HepG2 (cell line): ENCODE measurements at regions not wholly inside any gene's neighbourhood (a gene's known extent, or its start where the extent isn't known, plus 50 kb on each side); places are given as distances from the start of the nearest gene placed in this dataset.

Experiments
- ATAC-seq: fragments of 200-7000 bp; cut with Tn5 transposase; 3 replicates; pipeline ENCODE4 v1.9.1; 2020; ENCODE audit warnings: mild to moderate bottlenecking, moderate library complexity
- BruUV-seq: library from RNA; stranded (reverse); fragments of 400-500 nt; replicated peaks from 2 replicates; lab custom pipeline; 2021; lab: Mats Ljungman, UMichigan
- CTCF ChIA-PET: fragments of 300-600 bp; formaldehyde crosslinking; extraction: SDS; loops from one replicate; lab custom pipeline; 2021; ENCODE audit warnings: low total read pairs, inconsistent platforms, low intra/inter-chr PET ratio; lab: Yijun Ruan, JAX
- POLR2A ChIA-PET: fragments of 350-600 bp; sonication (Branson Sonifier 250); formaldehyde crosslinking; loops from one replicate; lab custom pipeline; 2020; ENCODE audit warnings: antibody characterized with exemption, inconsistent platforms; lab: Yijun Ruan, JAX
- DNase-seq: peaks from one replicate; pipeline ENCODE4 v3.0.0-alpha.2; 2015; ENCODE audit warnings: low spot score
- FAIRE-seq: peaks from 3 replicates; lab custom pipeline; 2011; peaks lifted over from hg19 to GRCh38; lab: Jason Lieb, UNC
- H2AFZ ChIP-seq: one replicate; pipeline ENCODE4 v1.6.1; 2011; ENCODE audit warnings: low read length, inconsistent platforms
- H3K27ac ChIP-seq: fragments of 300-600 bp; 3 replicates; pipeline ENCODE4 v1.8.0; 2011; ENCODE audit warnings: mixed run types, mild to moderate bottlenecking, mixed read lengths, low read length, inconsistent platforms; ENCODE audit not compliant: insufficient read depth; ENCODE audit errors: extremely low read length
- H3K27me3 ChIP-seq, 2 experiments: fragments of 200-600 bp in 1 of 2; 2 replicates in 1 of 2; 3 replicates in 1 of 2; pipeline versions ENCODE4 v1.6.0 to v1.8.0; 2011; ENCODE audit warnings: low read length in 2 of 2, mild to moderate bottlenecking in 2 of 2, moderate library complexity in 2 of 2, inconsistent platforms in 1 of 2; ENCODE audit not compliant: insufficient read depth in 2 of 2, control insufficient read depth in 1 of 2
- H3K36me3 ChIP-seq, 2 experiments: fragments of 200-600 bp in 1 of 2; replicated peaks in 1 of 2; 2 replicates in 1 of 2; 3 replicates in 1 of 2; pipeline versions ENCODE4 v1.5.1 to v1.8.0; 2011; ENCODE audit warnings: low read length in 2 of 2, inconsistent platforms in 1 of 2; ENCODE audit not compliant: insufficient read depth in 2 of 2, control insufficient read depth in 1 of 2
- H3K4me1 ChIP-seq: 2 replicates; pipeline ENCODE4 v1.5.1; 2012; ENCODE audit warnings: low read length, inconsistent platforms; ENCODE audit not compliant: insufficient read depth
- H3K4me2 ChIP-seq: 2 replicates; pipeline ENCODE4 v1.6.0; 2011; ENCODE audit warnings: low read depth, low read length, inconsistent platforms
- H3K4me3 ChIP-seq, 3 experiments: fragments of 200-600 bp in 1 of 3; sonication (generic), shearing (Covaris generic) in 1 of 3; replicated peaks in 1 of 3; 2 replicates each; pipeline ENCODE4 v1.5.1; 2011 to 2016; ENCODE audit warnings: low read length in 3 of 3, inconsistent platforms in 2 of 3, low read depth in 2 of 3, mild to moderate bottlenecking in 2 of 3, control low read depth in 1 of 3, mixed read lengths in 1 of 3; ENCODE audit not compliant: insufficient read depth in 1 of 3
- H3K79me2 ChIP-seq: one replicate; pipeline ENCODE4 v1.6.1; 2011; ENCODE audit warnings: low read length, inconsistent platforms; ENCODE audit not compliant: insufficient read depth
- H3K9ac ChIP-seq: 2 replicates; pipeline ENCODE4 v1.6.0; 2011; ENCODE audit warnings: mild to moderate bottlenecking, low read depth, low read length, inconsistent platforms; ENCODE audit not compliant: insufficient read depth
- H3K9me3 ChIP-seq: 2 replicates; pipeline ENCODE4 v1.5.1; 2012; ENCODE audit warnings: mild to moderate bottlenecking, low read length
- H4K20me1 ChIP-seq: 2 replicates; pipeline ENCODE4 v1.6.0; 2011; ENCODE audit warnings: inconsistent platforms, mild to moderate bottlenecking, low read length, moderate library complexity; ENCODE audit not compliant: insufficient read depth
- AGO2 ChIP-seq: fragments of 200-400 bp; formaldehyde crosslinking; optimal IDR thresholded peaks from 2 replicates; pipeline ENCODE3; 2017; ENCODE audit warnings: mild to moderate bottlenecking, low read depth, low read length, moderate library complexity
- NCOR1 ChIP-seq: fragments of 200-600 bp; sonication (generic); IDR thresholded peaks from 2 replicates; pipeline ENCODE4 v1.7.0; 2017; ENCODE audit warnings: antibody characterized with exemption, low read length, borderline replicate concordance
- TARDBP ChIP-seq: sonication (generic); formaldehyde crosslinking; IDR thresholded peaks from 2 replicates; pipeline ENCODE4 v1.8.0; 2022; ENCODE audit warnings: mild to moderate bottlenecking, missing genetic modification reagents
- ZBTB8A ChIP-seq: sonication (generic); formaldehyde crosslinking; IDR thresholded peaks from 2 replicates; pipeline ENCODE4 v1.4.0; 2020; ENCODE audit warnings: mild to moderate bottlenecking, low read depth, missing genetic modification reagents, borderline replicate concordance
- ZNF598 ChIP-seq: sonication (generic); formaldehyde crosslinking; IDR thresholded peaks from 2 replicates; pipeline ENCODE4 v1.5.1; 2020; ENCODE audit warnings: mild to moderate bottlenecking, missing genetic modification reagents, borderline replicate concordance
- whole genome bisulfite sequencing: methylation state at CpG from one replicate; pipeline ENCODE4 v1.1.6; 2017; ENCODE audit warnings: low lambda C conversion rate; 5-methylcytosine and 5-hydroxymethylcytosine counted together
- in situ Hi-C: cut with HindIII; loops from 2 replicates; pipeline ENCODE4 v1.10.0; 2017; ENCODE audit warnings: low pct_unique_long_range_greater_than_20kb; ENCODE audit not compliant: extremely low pct_ligation_motif_present
- intact Hi-C: fragments of 100-400 bp; cut with micrococcal nuclease; formaldehyde crosslinking; loops from one replicate; pipeline ENCODE4 v1.10.0; 2022; ENCODE audit not compliant: unreplicated experiment
- TF ChIP-seq, protein P1 (sequence below): sonication (generic); formaldehyde crosslinking; conservative IDR thresholded peaks from 2 replicates; pipeline ENCODE4 v1.4.0; 2020; ENCODE audit warnings: missing genetic modification reagents
- TF ChIP-seq, protein P2 (sequence below): IDR thresholded peaks from 2 replicates; pipeline ENCODE4 v1.6.1; 2016; ENCODE audit warnings: low read depth, control low read depth
- TF ChIP-seq, protein P3 (sequence below): sonication (generic); formaldehyde crosslinking; IDR thresholded peaks from 2 replicates; pipeline ENCODE4 v1.4.0; 2020; ENCODE audit warnings: missing genetic modification reagents, mild to moderate bottlenecking, borderline replicate concordance
- TF ChIP-seq, protein P4 (sequence below): sonication (generic); IDR thresholded peaks from 2 replicates; pipeline ENCODE4 v1.6.1; 2016; ENCODE audit warnings: low read depth, borderline replicate concordance

DNA sequence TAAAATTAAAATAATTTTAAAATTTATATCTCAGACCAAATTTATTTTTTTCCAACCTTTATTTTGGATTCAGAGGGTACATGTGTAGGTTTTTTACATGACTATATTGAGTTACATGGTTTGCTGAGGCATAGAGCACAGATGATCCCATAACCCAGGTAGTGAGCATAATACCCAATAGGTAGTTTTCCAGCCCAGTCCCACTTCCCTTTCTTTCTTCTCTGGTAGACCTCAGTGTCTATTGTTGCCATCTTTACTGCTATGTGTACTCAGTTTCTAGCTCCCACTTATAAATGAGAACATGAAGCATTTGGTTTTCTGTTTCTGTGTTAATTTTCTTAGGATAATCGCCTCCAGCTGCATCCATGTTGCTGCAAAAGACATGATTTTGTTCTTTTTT lies 338.1 kb downstream of the EFHB start:
- ChIA-PET POLR2A (no interaction called here), CTCF (no interaction called here)
- H3K27ac ChIP-seq, result no peak overlapping the region
- no peak overlapping the region for H3K4me2 ChIP-seq
- FAIRE-seq, result no peak
- no peak for DNase-seq
- H3K27me3 ChIP-seq, result no peaks in the 10 kb centered on the region
- no peaks in the 10 kb centered on the region for H3K36me3 ChIP-seq
- no peak overlapping the region for H2AFZ ChIP-seq
- no peaks in the 10 kb centered on the region for H3K4me1 ChIP-seq
- H3K9ac ChIP-seq, result no peak overlapping the region
- H3K4me3 ChIP-seq, result no peak overlapping the region
- peaks cover 48% of the 10 kb centered on the region for H3K9me3 ChIP-seq
- WGBS, result 0% methylated on average over 1 of the region's 1 CpG
- intact Hi-C loops, result no loop called here
- in situ Hi-C loops, result no loop called here
- no TSS peak for BruUV-seq
- H3K79me2 ChIP-seq, result no peaks in the 10 kb centered on the region
- no peak for ATAC-seq
- no peaks in the 10 kb centered on the region for H4K20me1 ChIP-seq
- TF ChIP-seq, protein P1, sequence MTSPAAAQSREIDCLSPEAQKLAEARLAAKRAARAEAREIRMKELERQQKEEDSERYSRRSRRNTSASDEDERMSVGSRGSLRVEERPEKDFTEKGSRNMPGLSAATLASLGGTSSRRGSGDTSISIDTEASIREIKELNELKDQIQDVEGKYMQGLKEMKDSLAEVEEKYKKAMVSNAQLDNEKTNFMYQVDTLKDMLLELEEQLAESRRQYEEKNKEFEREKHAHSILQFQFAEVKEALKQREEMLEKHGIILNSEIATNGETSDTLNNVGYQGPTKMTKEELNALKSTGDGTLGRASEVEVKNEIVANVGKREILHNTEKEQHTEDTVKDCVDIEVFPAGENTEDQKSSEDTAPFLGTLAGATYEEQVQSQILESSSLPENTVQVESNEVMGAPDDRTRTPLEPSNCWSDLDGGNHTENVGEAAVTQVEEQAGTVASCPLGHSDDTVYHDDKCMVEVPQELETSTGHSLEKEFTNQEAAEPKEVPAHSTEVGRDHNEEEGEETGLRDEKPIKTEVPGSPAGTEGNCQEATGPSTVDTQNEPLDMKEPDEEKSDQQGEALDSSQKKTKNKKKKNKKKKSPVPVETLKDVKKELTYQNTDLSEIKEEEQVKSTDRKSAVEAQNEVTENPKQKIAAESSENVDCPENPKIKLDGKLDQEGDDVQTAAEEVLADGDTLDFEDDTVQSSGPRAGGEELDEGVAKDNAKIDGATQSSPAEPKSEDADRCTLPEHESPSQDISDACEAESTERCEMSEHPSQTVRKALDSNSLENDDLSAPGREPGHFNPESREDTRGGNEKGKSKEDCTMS (CRISPR knock-in tag), result no peak
- TF ChIP-seq, protein P2, sequence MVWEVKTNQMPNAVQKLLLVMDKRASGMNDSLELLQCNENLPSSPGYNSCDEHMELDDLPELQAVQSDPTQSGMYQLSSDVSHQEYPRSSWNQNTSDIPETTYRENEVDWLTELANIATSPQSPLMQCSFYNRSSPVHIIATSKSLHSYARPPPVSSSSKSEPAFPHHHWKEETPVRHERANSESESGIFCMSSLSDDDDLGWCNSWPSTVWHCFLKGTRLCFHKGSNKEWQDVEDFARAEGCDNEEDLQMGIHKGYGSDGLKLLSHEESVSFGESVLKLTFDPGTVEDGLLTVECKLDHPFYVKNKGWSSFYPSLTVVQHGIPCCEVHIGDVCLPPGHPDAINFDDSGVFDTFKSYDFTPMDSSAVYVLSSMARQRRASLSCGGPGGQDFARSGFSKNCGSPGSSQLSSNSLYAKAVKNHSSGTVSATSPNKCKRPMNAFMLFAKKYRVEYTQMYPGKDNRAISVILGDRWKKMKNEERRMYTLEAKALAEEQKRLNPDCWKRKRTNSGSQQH (CRISPR knock-in tag), result no peak
- TF ChIP-seq AGO2 (no peak), TARDBP (CRISPR knock-in tag) (no peak), ZBTB8A (CRISPR knock-in tag) (no peak), ZNF598 (no peak), NCOR1 (no peak)
- TF ChIP-seq, protein P3, sequence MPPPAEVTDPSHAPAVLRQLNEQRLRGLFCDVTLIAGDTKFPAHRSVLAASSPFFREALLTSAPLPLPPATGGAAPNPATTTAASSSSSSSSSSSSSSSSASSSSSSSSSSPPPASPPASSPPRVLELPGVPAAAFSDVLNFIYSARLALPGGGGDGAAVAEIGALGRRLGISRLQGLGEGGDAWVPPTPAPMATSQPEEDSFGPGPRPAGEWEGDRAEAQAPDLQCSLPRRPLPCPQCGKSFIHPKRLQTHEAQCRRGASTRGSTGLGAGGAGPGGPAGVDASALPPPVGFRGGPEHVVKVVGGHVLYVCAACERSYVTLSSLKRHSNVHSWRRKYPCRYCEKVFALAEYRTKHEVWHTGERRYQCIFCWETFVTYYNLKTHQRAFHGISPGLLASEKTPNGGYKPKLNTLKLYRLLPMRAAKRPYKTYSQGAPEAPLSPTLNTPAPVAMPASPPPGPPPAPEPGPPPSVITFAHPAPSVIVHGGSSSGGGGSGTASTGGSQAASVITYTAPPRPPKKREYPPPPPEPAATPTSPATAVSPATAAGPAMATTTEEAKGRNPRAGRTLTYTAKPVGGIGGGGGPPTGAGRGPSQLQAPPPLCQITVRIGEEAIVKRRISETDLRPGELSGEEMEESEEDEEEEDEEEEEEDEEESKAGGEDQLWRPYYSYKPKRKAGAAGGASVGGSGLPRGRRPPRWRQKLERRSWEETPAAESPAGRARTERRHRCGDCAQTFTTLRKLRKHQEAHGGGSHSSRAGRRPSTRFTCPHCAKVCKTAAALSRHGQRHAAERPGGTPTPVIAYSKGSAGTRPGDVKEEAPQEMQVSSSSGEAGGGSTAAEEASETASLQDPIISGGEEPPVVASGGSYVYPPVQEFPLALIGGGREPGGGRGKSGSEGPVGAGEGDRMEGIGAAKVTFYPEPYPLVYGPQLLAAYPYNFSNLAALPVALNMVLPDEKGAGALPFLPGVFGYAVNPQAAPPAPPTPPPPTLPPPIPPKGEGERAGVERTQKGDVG (CRISPR knock-in tag), result no peak
- TF ChIP-seq, protein P4, sequence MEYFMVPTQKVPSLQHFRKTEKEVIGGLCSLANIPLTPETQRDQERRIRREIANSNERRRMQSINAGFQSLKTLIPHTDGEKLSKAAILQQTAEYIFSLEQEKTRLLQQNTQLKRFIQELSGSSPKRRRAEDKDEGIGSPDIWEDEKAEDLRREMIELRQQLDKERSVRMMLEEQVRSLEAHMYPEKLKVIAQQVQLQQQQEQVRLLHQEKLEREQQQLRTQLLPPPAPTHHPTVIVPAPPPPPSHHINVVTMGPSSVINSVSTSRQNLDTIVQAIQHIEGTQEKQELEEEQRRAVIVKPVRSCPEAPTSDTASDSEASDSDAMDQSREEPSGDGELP, result no peak
